Neural crest cell (in vitro differentiated cells): ENCODE measurements at regions not wholly inside any gene's neighbourhood (a gene's known extent, or its start where the extent isn't known, plus 50 kb on each side); places are given as distances from the start of the nearest gene placed in this dataset.
"Not testable (repeated sequence)": the region's sequence is repeated elsewhere in the genome, so short reads cannot be mapped to it uniquely, and the experiment has no call there.

Source experiments
- DNase-seq: peaks from one replicate; pipeline ENCODE4 v3.0.0; 2021; ENCODE audit warnings: low read depth, mixed read lengths, low spot score
- H3K27ac Mint-ChIP-seq: one replicate; pipeline ENCODE4 v1.8.0; 2021; ENCODE audit warnings: mild to moderate bottlenecking, mixed read lengths; ENCODE audit not compliant: unreplicated experiment
- H3K27me3 Mint-ChIP-seq: 2 replicates; pipeline ENCODE4 v1.8.0; 2021; ENCODE audit warnings: low read depth, mild to moderate bottlenecking, mixed read lengths
- H3K36me3 Mint-ChIP-seq: 2 replicates; pipeline ENCODE4 v1.8.0; 2021; ENCODE audit warnings: low read depth, mild to moderate bottlenecking, mixed read lengths
- H3K4me1 Mint-ChIP-seq: 2 replicates; pipeline ENCODE4 v1.8.0; 2021; ENCODE audit warnings: mixed read lengths
- H3K4me3 Mint-ChIP-seq: one replicate; pipeline ENCODE4 v1.8.0; 2021; ENCODE audit warnings: mild to moderate bottlenecking, mixed read lengths
- H3K9me3 Mint-ChIP-seq: 2 replicates; pipeline ENCODE4 v1.8.0; 2021; ENCODE audit warnings: mixed read lengths
- TF ChIP-seq, protein P1 (sequence below): fragments of 200-600 bp; sonication (generic); conservative IDR thresholded peaks from 2 replicates; pipeline ENCODE4 v1.5.0; 2021; ENCODE audit warnings: antibody characterized with exemption, mild to moderate bottlenecking

DNA sequence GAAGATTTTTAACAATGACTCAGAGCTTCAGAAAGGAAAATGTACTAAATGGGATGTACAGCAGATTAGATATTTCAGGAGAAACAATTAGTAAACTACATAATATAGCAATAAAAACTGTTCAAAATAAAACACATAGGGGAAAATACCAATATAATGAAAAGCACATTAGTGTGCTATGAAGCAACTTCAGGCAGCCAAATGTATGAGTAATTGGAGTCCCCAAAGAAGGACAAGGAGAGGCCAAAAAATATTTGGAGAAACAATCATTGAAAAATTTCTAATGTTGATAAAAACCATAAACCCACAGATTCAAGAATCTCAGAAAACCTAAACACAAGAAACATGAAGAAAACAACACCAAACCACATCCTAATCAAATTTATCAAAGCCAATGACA, 129.3 kb upstream of the CHRDL1 start:
- H3K27me3 Mint-ChIP-seq, result peaks cover 9% of the 10 kb centered on the region
- H3K27ac Mint-ChIP-seq, result no peak overlapping the region
- peaks cover 5% of the 10 kb centered on the region for H3K9me3 Mint-ChIP-seq
- H3K4me3 Mint-ChIP-seq, result no peak overlapping the region
- TF ChIP-seq, protein P1, sequence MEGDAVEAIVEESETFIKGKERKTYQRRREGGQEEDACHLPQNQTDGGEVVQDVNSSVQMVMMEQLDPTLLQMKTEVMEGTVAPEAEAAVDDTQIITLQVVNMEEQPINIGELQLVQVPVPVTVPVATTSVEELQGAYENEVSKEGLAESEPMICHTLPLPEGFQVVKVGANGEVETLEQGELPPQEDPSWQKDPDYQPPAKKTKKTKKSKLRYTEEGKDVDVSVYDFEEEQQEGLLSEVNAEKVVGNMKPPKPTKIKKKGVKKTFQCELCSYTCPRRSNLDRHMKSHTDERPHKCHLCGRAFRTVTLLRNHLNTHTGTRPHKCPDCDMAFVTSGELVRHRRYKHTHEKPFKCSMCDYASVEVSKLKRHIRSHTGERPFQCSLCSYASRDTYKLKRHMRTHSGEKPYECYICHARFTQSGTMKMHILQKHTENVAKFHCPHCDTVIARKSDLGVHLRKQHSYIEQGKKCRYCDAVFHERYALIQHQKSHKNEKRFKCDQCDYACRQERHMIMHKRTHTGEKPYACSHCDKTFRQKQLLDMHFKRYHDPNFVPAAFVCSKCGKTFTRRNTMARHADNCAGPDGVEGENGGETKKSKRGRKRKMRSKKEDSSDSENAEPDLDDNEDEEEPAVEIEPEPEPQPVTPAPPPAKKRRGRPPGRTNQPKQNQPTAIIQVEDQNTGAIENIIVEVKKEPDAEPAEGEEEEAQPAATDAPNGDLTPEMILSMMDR, result no peak
- no peaks in the 10 kb centered on the region for H3K4me1 Mint-ChIP-seq
- no peak for DNase-seq
- no peaks in the 10 kb centered on the region for H3K36me3 Mint-ChIP-seq

DNA sequence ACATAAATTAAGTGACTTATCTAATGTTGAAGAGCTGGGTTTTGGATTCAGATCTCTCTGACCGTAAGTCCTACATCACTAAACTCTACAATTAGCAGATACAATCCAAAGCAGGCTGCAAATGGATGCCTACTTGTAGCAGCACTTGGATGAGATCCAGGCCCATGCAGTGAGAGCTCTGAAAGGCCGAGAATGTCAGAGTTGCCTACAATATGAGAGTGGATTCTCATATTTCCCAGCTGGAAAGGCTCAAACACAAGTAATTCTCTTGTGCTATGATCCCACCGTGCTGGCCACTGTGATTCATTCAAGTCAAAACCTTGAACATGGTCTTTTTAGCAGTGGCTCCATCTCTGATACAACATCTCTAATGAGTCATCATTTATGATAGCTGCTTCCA, 125.4 kb upstream of the CHRDL1 start:
- DNase-seq, result no peak
- no peaks in the 10 kb centered on the region for H3K36me3 Mint-ChIP-seq
- H3K27me3 Mint-ChIP-seq, result peaks cover 2% of the 10 kb centered on the region
- no peaks in the 10 kb centered on the region for H3K9me3 Mint-ChIP-seq
- no peak overlapping the region for H3K4me3 Mint-ChIP-seq
- H3K27ac Mint-ChIP-seq, result no peak overlapping the region
- TF ChIP-seq, protein P1, result no peak
- H3K4me1 Mint-ChIP-seq, result no peaks in the 10 kb centered on the region

DNA sequence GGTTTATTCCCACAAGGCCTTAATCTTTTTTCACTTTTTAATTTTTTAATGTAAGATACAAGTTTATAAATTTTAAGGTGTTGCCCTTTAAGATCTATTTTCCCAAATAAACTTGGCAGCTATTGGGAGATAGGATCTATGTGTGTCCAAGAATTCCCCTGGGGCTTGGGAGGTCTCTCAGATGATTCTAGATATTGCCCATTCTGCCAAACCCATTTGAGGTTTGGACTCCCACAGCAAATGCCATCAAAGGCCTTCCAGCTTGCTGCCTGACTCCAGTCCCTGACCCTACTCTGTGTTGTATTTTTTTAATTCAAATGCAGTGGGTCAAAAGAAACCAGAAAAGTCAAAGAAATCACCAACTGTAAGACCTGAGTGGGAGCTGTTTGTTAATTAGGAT, 120.0 kb upstream of the CHRDL1 start:
- DNase-seq, result no peak
- Mint-ChIP-seq H3K27me3 (no peaks in the 10 kb centered on the region), H3K36me3 (no peaks in the 10 kb centered on the region), H3K27ac (no peak overlapping the region), H3K4me3 (no peak overlapping the region), H3K4me1 (no peaks in the 10 kb centered on the region), H3K9me3 (no peaks in the 10 kb centered on the region)
- TF ChIP-seq, protein P1, result no peak

DNA sequence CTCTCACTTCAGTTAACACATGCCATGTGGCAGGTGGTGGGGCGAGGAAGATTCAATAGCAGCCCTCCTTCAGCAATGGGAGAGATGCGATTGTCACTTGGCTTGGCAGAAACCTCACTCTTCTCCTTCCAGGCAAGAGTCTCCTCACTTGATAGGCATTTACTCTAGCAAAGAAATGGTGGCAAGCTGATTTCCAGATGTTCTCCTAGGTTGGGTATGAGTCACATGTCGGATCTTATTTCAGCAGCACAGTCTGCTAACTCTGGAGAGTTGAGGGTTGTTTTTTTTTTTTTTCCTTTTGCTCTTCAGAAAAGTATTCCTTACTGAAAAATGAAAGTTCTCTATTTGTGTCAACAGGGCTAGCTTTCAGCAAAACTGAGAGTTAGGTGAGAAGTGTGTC, 119.5 kb upstream of the CHRDL1 start:
- TF ChIP-seq, protein P1, result no peak
- Mint-ChIP-seq H3K4me1 (no peaks in the 10 kb centered on the region), H3K27ac (no peak overlapping the region), H3K9me3 (no peaks in the 10 kb centered on the region), H3K36me3 (no peaks in the 10 kb centered on the region), H3K4me3 (no peak overlapping the region), H3K27me3 (no peaks in the 10 kb centered on the region)
- DNase-seq, result no peak

DNA sequence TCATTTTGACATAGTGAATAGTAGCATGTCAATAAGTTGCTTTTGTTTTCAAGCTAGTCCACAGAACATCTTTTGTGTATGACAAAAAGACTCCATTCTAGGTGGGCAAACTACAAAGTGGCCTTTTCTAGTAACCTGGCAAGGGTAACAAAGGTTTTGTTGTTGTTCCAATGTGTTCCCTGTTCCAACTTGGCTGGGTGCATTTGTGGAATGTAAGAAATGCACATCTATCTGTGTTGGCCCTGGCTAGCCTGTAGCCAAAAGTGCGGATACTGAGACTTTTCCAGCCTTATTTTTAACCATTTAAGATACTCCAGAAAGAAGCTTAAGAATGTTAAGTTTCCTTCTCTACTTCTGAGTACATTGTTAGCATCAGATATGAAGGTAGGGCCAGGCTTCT, 118.7 kb upstream of the CHRDL1 start:
- TF ChIP-seq, protein P1, result no peak
- Mint-ChIP-seq H3K9me3 (no peaks in the 10 kb centered on the region), H3K36me3 (no peaks in the 10 kb centered on the region), H3K27me3 (no peaks in the 10 kb centered on the region), H3K4me1 (no peaks in the 10 kb centered on the region), H3K27ac (no peak overlapping the region), H3K4me3 (no peak overlapping the region)
- DNase-seq, result no peak

DNA sequence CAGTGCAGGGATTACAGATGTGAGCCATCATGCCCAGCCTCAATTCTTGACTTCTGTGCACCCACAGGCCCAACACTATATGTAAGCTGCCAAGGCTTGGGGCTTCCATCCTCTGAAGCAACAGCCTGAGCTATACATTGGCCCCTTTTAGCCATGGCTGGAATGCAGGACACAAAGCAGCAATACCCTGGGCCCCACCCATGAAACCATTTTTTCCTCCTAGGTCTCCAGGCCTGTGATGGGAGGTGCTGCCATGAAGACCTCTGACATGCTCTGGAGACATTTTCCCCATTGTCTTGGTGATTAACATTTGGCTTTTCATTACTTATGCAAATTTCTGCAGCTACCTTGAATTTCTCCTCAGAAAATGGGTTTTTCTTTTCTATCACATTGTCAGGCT, 109.1 kb upstream of the CHRDL1 start:
- H3K4me1 Mint-ChIP-seq, H3K4me3 Mint-ChIP-seq: not testable (repeated sequence)

More for the DNA sequence above, 109.1 kb upstream of the CHRDL1 start:
- H3K36me3 Mint-ChIP-seq, DNase-seq, H3K27ac Mint-ChIP-seq, H3K27me3 Mint-ChIP-seq: not testable (repeated sequence)
- peaks cover 12% of the 10 kb centered on the region for H3K9me3 Mint-ChIP-seq
